ENCODE measurements at regions not wholly inside any gene's neighbourhood (a gene's known extent, or its start where the extent isn't known, plus 50 kb on each side); places are given as distances from the start of the nearest gene placed in this dataset.

- TF ChIP-seq CTCF (IDR thresholded peaks at IDR 0.05; ENCODE audit: insufficient read depth, low read length) (no peak), REST (IDR thresholded peaks at IDR 0.05; ENCODE audit: insufficient replicate concordance, low read depth) (no peak), GABPA (IDR thresholded peaks at IDR 0.05; ENCODE audit: low read depth) (no peak), POLR2AphosphoS5 (IDR thresholded peaks at IDR 0.05; ENCODE audit: low read depth) (no peak)
Observed at GRCh38 chr5:145539201-145539600, 295.9 kb downstream of the PRELID2 start.
